ENCODE measurements at regions not wholly inside any gene's neighbourhood (a gene's known extent, or its start where the extent isn't known, plus 50 kb on each side); places are given as distances from the start of the nearest gene placed in this dataset.
"Not testable (repeated sequence)": the region's sequence is repeated elsewhere in the genome, so short reads cannot be mapped to it uniquely, and the experiment has no call there.

DNA sequence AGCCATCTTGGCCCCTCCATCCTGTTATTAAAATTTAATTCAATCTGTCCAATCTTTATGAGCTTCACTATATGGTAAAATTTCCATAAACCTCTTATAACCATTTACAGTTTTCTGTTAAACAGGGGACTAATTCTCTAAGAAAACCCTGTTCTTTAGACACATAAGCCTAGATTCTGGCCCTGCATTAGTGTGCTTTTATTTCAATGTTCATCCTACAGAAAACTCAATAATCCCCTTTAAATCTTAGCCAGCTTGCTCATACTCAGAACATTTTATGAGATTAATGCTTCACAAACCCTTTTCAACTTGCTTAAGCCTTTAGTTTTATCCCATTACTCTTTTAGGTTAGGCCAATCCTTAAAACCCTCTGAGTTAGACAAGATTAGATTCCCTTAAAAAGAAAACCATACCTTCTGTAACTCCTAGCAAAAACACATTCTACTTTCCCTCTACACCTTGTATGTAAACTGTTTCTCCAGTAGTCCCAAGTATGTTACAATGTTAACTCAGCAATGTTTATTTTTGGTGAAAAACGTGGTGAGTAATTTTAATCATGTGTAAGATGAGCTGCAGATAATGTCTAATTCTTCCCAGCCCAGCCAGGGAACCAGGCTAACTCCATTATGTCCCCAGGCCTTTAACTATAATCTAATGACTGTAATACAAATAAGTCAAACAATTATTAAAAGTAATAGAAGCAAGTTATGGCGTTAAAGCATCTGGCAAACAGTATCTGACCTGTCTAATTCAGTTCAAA, 1953.4 kb upstream of the LRRTM1 start:
- DNase-seq, result no peak

DNA sequence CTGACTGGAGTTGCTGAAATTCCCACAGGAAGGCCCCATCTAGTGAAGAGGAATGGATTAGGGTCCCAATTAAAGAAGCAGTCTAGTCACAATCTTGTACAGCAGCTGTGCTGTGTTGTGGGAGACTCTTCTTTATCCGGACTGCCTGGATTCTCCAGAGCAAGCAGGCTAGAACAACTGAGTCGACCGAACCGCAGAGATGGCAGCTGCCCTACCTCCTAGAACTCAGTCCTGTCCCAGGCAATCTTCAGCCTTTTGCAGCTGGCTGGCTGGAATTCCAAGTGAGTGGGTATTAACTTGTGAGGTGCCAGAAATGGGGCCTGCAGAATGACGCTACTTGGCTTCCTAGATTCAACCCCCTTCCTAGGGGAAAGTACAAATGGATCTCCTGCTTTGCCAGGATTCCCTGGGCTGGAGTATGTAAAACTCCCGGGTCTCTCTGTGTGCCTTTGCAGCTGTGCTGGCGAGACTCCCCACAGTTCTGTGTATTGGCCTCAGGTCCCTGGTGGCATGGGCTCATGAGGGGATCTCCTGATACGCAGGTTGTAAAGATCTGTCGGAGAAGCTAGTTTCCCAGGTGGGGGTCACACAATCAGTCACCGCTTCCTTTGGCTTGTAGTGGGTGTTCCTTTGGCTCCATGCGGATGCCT, 1952.6 kb upstream of the LRRTM1 start:
- DNase-seq, result no peak

DNA sequence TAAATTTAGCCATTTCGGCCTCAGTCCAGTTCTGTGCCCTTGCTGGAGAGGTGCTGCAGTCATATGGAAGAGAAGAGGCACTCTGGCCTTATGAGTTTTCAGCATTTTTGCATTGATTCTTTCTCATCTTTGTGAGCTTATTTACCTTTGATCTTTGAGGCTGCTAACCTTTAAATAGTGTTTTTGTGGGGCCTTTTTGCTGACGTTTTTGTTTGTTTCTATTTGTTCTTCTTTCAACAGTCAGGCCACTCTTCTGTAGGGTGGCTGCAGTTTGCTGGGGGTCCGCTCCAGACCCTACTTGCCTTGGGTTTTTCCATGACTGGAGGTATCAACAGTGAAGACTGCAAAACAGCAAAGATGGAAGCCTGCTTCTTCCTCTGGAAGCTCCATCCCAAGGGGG, 1951.7 kb upstream of the LRRTM1 start:
- no peak for DNase-seq

GRCh38 chr2:82254728-82255127, 1950.2 kb upstream of the LRRTM1 start:
- no peak for DNase-seq

DNA sequence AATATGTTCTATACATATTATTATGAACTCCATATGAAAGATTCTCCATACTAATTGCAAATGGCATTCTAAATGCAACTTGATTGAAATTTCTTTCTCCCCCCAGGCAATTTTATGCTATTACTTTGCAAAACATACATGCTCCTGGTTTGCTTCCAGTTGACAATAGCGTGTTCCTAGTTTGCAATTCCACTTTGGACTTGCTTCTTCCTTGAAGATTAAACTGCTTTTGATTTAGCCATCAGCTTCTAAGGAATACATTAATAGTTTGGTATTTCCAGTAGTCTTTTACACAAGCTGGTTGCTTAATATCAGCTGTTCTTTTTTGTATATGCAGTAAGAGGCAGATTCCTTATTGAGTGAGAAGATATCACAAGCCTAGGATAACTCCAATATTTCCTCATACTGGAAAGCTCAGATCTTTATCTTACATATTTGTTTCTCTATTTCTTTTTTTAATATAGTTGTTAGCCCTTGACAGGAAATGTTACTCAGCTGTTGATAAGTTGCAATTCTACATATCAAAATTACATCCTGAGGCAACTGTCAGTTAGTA, 1941.7 kb upstream of the LRRTM1 start:
- no peak for DNase-seq

DNA sequence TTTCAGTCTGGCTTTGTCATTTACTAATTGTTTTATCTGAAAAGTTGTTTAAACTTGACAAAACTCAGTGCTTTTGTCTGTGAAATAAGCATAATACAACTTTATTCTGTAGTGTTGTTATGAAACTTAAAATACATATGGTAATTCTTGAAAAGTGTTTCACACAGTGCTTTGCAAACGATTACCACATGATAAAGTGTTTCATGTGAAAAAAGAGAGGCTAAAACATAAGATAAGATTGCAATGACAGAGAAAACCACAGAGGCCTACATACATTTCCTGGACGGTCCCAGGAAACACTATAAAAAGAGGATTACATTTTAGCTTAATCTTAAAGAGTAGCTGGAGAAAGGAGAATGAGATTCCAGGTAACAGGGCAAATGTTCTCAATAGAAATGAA, 1934.6 kb upstream of the LRRTM1 start:
- DNase-seq, result no peak

DNA sequence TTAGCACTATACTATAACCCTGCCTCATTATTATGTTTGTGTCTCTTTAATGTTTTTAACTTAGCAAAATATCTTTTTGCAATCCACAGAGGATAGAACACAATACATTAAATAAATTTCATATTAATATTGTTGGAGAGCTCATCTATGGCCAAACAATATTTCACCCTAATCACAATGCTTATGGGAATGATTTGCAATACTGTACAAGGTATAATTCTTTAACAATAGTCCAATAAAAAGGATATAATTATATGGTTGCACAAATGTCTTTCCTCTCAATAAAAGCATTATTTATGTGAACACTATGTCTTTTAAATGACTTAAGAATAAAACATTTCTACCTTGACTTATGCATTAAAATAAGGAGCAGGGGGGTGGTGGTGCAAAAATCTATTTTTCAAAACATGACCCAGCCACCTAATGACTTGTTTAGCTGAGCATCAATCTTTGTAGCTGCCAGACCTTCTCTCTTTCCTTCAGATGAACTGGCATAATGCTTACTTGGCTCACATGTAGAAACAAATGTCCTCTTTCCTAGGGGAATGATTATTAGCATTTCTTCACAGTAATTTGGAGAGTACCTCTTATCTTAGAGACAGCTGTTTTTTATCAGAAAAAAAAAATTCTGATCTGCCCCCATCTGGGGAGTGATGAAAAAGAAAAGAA, 1933.6 kb upstream of the LRRTM1 start:
- DNase-seq, result no peak

- no peak for DNase-seq
Observed at GRCh38 chr2:82234283-82234874, 1929.8 kb upstream of the LRRTM1 start.

DNA sequence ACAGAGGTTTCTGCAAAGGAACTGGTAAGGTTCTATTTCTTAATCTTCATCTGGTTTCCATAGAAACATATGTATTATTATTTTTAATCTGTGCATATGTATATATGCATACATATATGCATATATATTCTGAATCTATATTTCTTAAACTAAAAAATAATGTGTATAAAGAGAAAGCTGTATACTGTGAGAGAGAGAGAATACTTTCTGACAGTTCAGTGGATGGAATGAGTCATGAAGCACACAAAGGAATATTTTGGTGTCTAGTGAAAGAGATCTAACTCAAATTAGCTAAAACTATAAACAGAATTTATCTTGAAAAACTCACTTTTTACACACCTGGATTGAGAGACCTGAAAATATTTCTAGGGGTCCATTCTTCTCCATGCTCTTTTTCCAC, 1929.3 kb upstream of the LRRTM1 start:
- no peak for DNase-seq

- no peak for DNase-seq
Observed at GRCh38 chr2:82230406-82230805, 1925.9 kb upstream of the LRRTM1 start.

DNA sequence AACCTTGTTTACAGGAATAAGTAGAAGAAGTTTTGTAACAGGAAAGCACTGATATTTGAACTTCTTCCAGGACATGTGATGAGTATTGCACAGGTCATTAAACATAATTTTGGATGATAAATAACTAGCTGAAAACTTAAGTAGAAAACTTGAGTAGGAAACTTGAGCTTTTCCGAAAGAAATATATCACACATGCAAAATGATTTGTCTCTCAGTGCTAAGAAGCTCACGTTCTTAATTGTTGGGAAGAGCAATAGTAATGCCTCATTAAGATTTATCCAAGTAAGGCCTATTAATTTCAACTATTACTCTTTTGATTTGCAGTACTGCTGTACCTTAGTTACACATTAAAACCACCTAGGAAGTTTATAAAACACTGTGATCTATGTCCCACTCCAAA, 1921.9 kb upstream of the LRRTM1 start:
- DNase-seq, result no peak

DNA sequence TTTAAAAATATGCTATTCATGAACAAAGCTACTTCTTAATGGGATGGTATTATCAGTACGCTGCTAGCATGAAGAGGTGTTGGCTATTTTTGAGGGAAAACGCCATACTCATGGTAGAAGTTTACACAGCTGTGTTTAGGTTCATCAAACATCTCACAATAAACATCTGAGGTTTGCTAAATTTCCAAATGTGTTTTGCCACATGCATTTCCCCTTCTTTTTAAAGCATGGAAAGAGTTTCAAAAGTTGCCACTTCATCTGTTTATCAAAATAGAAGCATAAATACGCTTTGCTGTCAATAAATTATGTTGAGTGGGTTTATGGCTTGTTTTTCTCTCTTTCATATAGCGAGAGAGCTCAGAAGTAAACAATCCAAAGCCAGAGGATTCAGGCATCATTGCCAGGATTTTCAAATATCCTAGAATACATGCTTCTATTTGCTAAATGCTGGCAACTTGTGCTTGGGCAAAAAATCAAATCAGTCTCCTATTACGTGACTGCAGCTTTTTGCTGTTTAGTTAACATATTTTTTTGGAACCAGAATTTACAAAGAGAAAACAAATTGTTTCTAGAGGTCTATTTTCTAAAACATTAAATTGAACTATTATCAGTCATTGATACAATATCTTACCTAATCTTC, 1919.9 kb upstream of the LRRTM1 start:
- DNase-seq, result no peak

- no peak for DNase-seq
Observed at GRCh38 chr2:82215212-82215611, 1910.7 kb upstream of the LRRTM1 start.

GRCh38 chr2:82199493-82199852, 1894.9 kb upstream of the LRRTM1 start:
- DNase-seq, result no peak

GRCh38 chr2:82198809-82199492, 1894.4 kb upstream of the LRRTM1 start:
- no peak for DNase-seq

- DNase-seq, result no peak
Observed at GRCh38 chr2:82182270-82182669, 1877.7 kb upstream of the LRRTM1 start.

- DNase-seq, result not testable (repeated sequence)
Observed at GRCh38 chr2:82175210-82175609, 1870.7 kb upstream of the LRRTM1 start.

GRCh38 chr2:82172483-82172882, 1867.9 kb upstream of the LRRTM1 start:
- DNase-seq, result no peak

GRCh38 chr2:82169379-82169778, 1864.8 kb upstream of the LRRTM1 start:
- DNase-seq, result no peak

- DNase-seq, result no peak
Observed at GRCh38 chr2:82165377-82165776, 1860.8 kb upstream of the LRRTM1 start.

- no peak for DNase-seq
Observed at GRCh38 chr2:82158150-82158549, 1853.6 kb upstream of the LRRTM1 start.

- no peak for DNase-seq
Observed at GRCh38 chr2:82155469-82155868, 1850.9 kb upstream of the LRRTM1 start.

All from activated naive CD4-positive, alpha-beta T cell (primary cell).